CD8-positive, alpha-beta memory T cell (primary cell): ENCODE measurements at regions not wholly inside any gene's neighbourhood (a gene's known extent, or its start where the extent isn't known, plus 50 kb on each side); places are given as distances from the start of the nearest gene placed in this dataset.
"Not testable (repeated sequence)": the region's sequence is repeated elsewhere in the genome, so short reads cannot be mapped to it uniquely, and the experiment has no call there.

ENCODE experiments used
- CTCF ChIA-PET: fragments of 350-600 bp; sonication (Branson Sonifier 250); formaldehyde crosslinking; loops from one replicate; lab custom pipeline; 2021; ENCODE audit warnings: antibody characterized with exemption; lab: Charles Lee
- POLR2A ChIA-PET: fragments of 350-600 bp; sonication (Branson Sonifier 250); formaldehyde crosslinking; loops from one replicate; lab custom pipeline; 2021; ENCODE audit warnings: antibody characterized with exemption; lab: Charles Lee
- DNase-seq, 5 donors: peaks; one replicate each; pipeline versions ENCODE4 v3.0.0 to v3.0.0-alpha.2; 2020 to 2022; ENCODE audit warnings: mixed read lengths in 1 of 5
- H3K27ac ChIP-seq: one replicate; pipeline ENCODE4 v1.7.0; 2013; ENCODE audit warnings: low read depth, mild to moderate bottlenecking, low read length, moderate library complexity
- H3K27me3 ChIP-seq: 2 replicates; pipeline ENCODE4 v1.7.0; 2013; ENCODE audit warnings: low read length, mild to moderate bottlenecking; ENCODE audit not compliant: insufficient read depth, poor library complexity, severe bottlenecking
- H3K36me3 ChIP-seq: 2 replicates; pipeline ENCODE4 v1.7.0; 2013; ENCODE audit warnings: mild to moderate bottlenecking, low read length, moderate library complexity; ENCODE audit not compliant: insufficient read depth
- H3K4me1 ChIP-seq: 2 replicates; pipeline ENCODE4 v1.7.0; 2013; ENCODE audit warnings: mild to moderate bottlenecking, low read length, moderate library complexity; ENCODE audit not compliant: insufficient read depth
- H3K4me3 ChIP-seq: 2 replicates; pipeline ENCODE4 v1.7.0; 2013; ENCODE audit warnings: mild to moderate bottlenecking, low read length
- H3K9me3 ChIP-seq: 2 replicates; pipeline ENCODE4 v1.7.0; 2013; ENCODE audit warnings: mild to moderate bottlenecking, low read length
- H3K27ac Mint-ChIP-seq, 8 donors: one replicate each; pipeline ENCODE4 v1.8.0; 2020 to 2021; ENCODE audit warnings: mixed read lengths in 8 of 8, mild to moderate bottlenecking in 6 of 8, inconsistent platforms in 3 of 8, moderate library complexity in 3 of 8
- H3K27me3 Mint-ChIP-seq, 2 donors: one replicate each; pipeline ENCODE4 v1.8.0; 2020 to 2021; ENCODE audit warnings: mixed read lengths in 2 of 2, mild to moderate bottlenecking in 1 of 2, moderate library complexity in 1 of 2
- H3K36me3 Mint-ChIP-seq, 3 donors: one replicate each; pipeline ENCODE4 v1.8.0; 2020 to 2021; ENCODE audit warnings: mixed read lengths in 3 of 3, inconsistent platforms in 1 of 3, mild to moderate bottlenecking in 1 of 3
- H3K4me1 Mint-ChIP-seq, 3 donors: one replicate each; pipeline ENCODE4 v1.8.0; 2020 to 2021; ENCODE audit warnings: mixed read lengths in 3 of 3, inconsistent platforms in 1 of 3, mild to moderate bottlenecking in 1 of 3
- H3K4me3 Mint-ChIP-seq, 7 donors: one replicate each; pipeline ENCODE4 v1.8.0; 2020 to 2021; ENCODE audit warnings: mixed read lengths in 7 of 7, mild to moderate bottlenecking in 6 of 7, moderate library complexity in 4 of 7, inconsistent platforms in 2 of 7
- H3K9me3 Mint-ChIP-seq, 5 donors: one replicate each; pipeline ENCODE4 v1.8.0; 2020 to 2022; ENCODE audit warnings: mixed read lengths in 5 of 5, mild to moderate bottlenecking in 3 of 5, moderate library complexity in 2 of 5, inconsistent platforms in 1 of 5

GRCh38 chr5:164518741-164519080 is 1013.3 kb downstream of the MAT2B start:
- H3K36me3 Mint-ChIP-seq: peaks cover 0 to 1% (median 0%) of the 10 kb centered on the region in 3 donors
- CTCF ChIA-PET: no interaction called here

GRCh38 chr5:164532235-164532900 is 1026.9 kb downstream of the MAT2B start:
- Mint-ChIP-seq H3K27me3 (no peaks in the 10 kb centered on the region), H3K36me3 (no peaks in the 10 kb centered on the region), H3K4me3 (no peak overlapping the region), H3K9me3 (peaks cover 0 to 20% (median 2%) of the 10 kb centered on the region in 5 donors), H3K27ac (no peak overlapping the region), H3K4me1 (no peaks in the 10 kb centered on the region)
- no peaks in the 10 kb centered on the region for H3K36me3 ChIP-seq
- ChIA-PET CTCF (no interaction called here), POLR2A (no interaction called here)
- no peak for DNase-seq
- no peaks in the 10 kb centered on the region for H3K27me3 ChIP-seq
- no peaks in the 10 kb centered on the region for H3K9me3 ChIP-seq
- no peaks in the 10 kb centered on the region for H3K4me1 ChIP-seq
- H3K4me3 ChIP-seq: no peak overlapping the region
- no peak overlapping the region for H3K27ac ChIP-seq

More at GRCh38 chr5:164518741-164519080, 1013.3 kb downstream of the MAT2B start:
- Mint-ChIP-seq H3K4me3 (no peak overlapping the region), H3K9me3 (peaks cover 0 to 18% (median 5%) of the 10 kb centered on the region in 5 donors), H3K27ac (no peak overlapping the region), H3K27me3 (peaks cover 0 to 2% of the 10 kb centered on the region in 2 donors), H3K4me1 (no peaks in the 10 kb centered on the region)
- POLR2A ChIA-PET: no interaction called here
- Histone ChIP-seq H3K9me3 (no peaks in the 10 kb centered on the region), H3K27me3 (no peaks in the 10 kb centered on the region), H3K4me1 (no peaks in the 10 kb centered on the region), H3K27ac (no peak overlapping the region), H3K4me3 (no peak overlapping the region), H3K36me3 (no peaks in the 10 kb centered on the region)
- no peak for DNase-seq

DNA sequence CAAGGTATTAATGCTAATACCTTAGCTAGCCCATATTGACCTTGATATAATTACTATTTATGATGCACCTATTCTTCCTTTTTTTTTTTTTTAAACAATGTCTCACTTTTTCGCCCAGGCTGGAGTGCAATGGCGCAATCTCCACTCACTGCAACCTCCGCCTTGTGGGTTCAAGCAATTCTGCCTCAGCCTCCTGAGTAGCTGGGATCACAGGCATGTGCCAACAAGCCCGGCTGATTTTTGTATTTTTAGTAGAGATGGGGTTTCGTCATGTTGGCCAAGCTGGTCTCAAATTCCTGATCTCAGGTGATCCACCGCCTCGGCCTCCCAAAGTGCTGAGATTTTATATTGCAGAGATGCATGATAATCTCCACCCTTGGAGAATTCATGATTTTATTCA is 1028.0 kb downstream of the MAT2B start:
- H3K9me3 ChIP-seq, H3K36me3 ChIP-seq, H3K4me1 ChIP-seq, H3K4me1 Mint-ChIP-seq, POLR2A ChIA-PET, H3K4me3 ChIP-seq, DNase-seq, H3K27ac ChIP-seq, CTCF ChIA-PET, H3K27me3 Mint-ChIP-seq, H3K4me3 Mint-ChIP-seq, H3K36me3 Mint-ChIP-seq, H3K27ac Mint-ChIP-seq, H3K27me3 ChIP-seq: not testable (repeated sequence)
- H3K9me3 Mint-ChIP-seq: peaks cover 0 to 20% (median 2%) of the 10 kb centered on the region in 5 donors

- Histone ChIP-seq H3K27me3 (no peaks in the 10 kb centered on the region), H3K36me3 (no peaks in the 10 kb centered on the region), H3K9me3 (no peaks in the 10 kb centered on the region), H3K27ac (no peak overlapping the region), H3K4me3 (no peak overlapping the region), H3K4me1 (no peaks in the 10 kb centered on the region)
- ChIA-PET CTCF (no interaction called here), POLR2A (no interaction called here)
- Mint-ChIP-seq H3K4me3 (no peak overlapping the region), H3K36me3 (no peaks in the 10 kb centered on the region), H3K4me1 (no peaks in the 10 kb centered on the region), H3K9me3 (peaks cover 0 to 13% (median 2%) of the 10 kb centered on the region in 5 donors), H3K27me3 (no peaks in the 10 kb centered on the region), H3K27ac (no peak overlapping the region)
- DNase-seq: no peak
Observed at GRCh38 chr5:164540174-164540573, 1034.8 kb downstream of the MAT2B start.

DNA sequence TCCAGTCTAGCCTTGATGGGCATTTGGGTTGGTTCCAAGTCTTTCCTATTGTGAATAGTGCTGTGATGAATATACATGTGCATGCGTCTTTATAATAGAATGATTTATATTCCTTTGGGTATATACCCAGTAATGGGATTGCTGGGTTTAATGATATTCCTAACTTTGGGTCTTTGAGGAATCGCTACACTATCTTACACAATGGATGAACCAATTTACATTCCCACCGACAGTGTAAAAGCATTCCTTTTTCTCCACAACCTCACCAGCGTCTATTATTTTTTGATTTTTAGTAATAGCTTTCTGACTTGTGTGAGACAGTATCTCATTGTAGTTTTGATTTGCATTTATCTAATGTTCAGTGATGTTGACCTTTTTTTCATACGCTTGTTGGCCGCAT is 1040.1 kb downstream of the MAT2B start:
- H3K4me1 Mint-ChIP-seq: no peaks in the 10 kb centered on the region
- CTCF ChIA-PET: no interaction called here

GRCh38 chr5:164553851-164554250 is 1048.4 kb downstream of the MAT2B start:
- DNase-seq: no peak
- peaks cover 0 to 14% (median 0%) of the 10 kb centered on the region in 5 donors for H3K9me3 Mint-ChIP-seq
- POLR2A ChIA-PET: no interaction called here

More for the DNA sequence above, 1040.1 kb downstream of the MAT2B start:
- H3K36me3 ChIP-seq: no peaks in the 10 kb centered on the region
- Mint-ChIP-seq H3K27me3 (no peaks in the 10 kb centered on the region), H3K9me3 (peaks cover 0 to 20% (median 8%) of the 10 kb centered on the region in 5 donors), H3K27ac (no peak overlapping the region), H3K4me3 (no peak overlapping the region), H3K36me3 (no peaks in the 10 kb centered on the region)
- H3K9me3 ChIP-seq: no peaks in the 10 kb centered on the region
- no peak overlapping the region for H3K27ac ChIP-seq
- no peaks in the 10 kb centered on the region for H3K4me1 ChIP-seq
- POLR2A ChIA-PET: no interaction called here
- no peak overlapping the region for H3K4me3 ChIP-seq
- no peak for DNase-seq
- H3K27me3 ChIP-seq: no peaks in the 10 kb centered on the region

DNA sequence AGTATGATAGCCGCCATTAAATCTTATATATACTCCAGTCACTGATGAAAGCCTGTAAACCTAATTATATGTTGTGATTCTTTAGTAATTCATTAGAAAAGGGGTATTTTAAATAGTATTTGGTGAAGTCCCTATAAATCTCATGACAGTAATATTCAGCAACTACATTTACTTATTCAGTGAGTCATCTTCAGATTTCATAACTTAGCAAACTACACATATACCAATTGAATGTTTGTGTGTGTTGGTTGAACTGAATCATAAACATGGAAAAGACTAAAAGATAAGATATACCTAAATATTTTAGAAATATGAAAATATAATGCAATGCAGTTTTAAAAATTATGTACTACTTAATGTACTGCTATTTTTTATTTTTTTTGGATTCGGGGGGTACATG is 1050.4 kb downstream of the MAT2B start:
- Mint-ChIP-seq H3K36me3 (no peaks in the 10 kb centered on the region), H3K4me1 (no peaks in the 10 kb centered on the region), H3K27ac (no peak overlapping the region), H3K9me3 (peaks cover 0 to 19% (median 0%) of the 10 kb centered on the region in 5 donors), H3K27me3 (no peaks in the 10 kb centered on the region), H3K4me3 (no peak overlapping the region)
- H3K27ac ChIP-seq: no peak overlapping the region
- no peaks in the 10 kb centered on the region for H3K27me3 ChIP-seq
- no peaks in the 10 kb centered on the region for H3K4me1 ChIP-seq
- CTCF ChIA-PET: no interaction called here
- POLR2A ChIA-PET: no interaction called here
- no peak overlapping the region for H3K4me3 ChIP-seq
- H3K9me3 ChIP-seq: no peaks in the 10 kb centered on the region
- DNase-seq: no peak
- H3K36me3 ChIP-seq: no peaks in the 10 kb centered on the region

More at GRCh38 chr5:164553851-164554250, 1048.4 kb downstream of the MAT2B start:
- Mint-ChIP-seq H3K27me3 (no peaks in the 10 kb centered on the region), H3K27ac (no peak overlapping the region), H3K4me3 (no peak overlapping the region), H3K36me3 (no peaks in the 10 kb centered on the region), H3K4me1 (no peaks in the 10 kb centered on the region)
- Histone ChIP-seq H3K27me3 (no peaks in the 10 kb centered on the region), H3K27ac (no peak overlapping the region), H3K4me3 (no peak overlapping the region), H3K4me1 (no peaks in the 10 kb centered on the region), H3K9me3 (no peaks in the 10 kb centered on the region), H3K36me3 (no peaks in the 10 kb centered on the region)
- CTCF ChIA-PET: no interaction called here

- ChIA-PET CTCF (no interaction called here), POLR2A (no interaction called here)
- no peak overlapping the region for H3K27ac Mint-ChIP-seq
- Histone ChIP-seq H3K4me1 (no peaks in the 10 kb centered on the region), H3K36me3 (no peaks in the 10 kb centered on the region), H3K9me3 (no peaks in the 10 kb centered on the region), H3K4me3 (no peak overlapping the region), H3K27me3 (no peaks in the 10 kb centered on the region), H3K27ac (no peak overlapping the region)
- no peaks in the 10 kb centered on the region for H3K4me1 Mint-ChIP-seq
- H3K27me3 Mint-ChIP-seq: no peaks in the 10 kb centered on the region
- H3K36me3 Mint-ChIP-seq: no peaks in the 10 kb centered on the region
- no peak for DNase-seq
- H3K4me3 Mint-ChIP-seq: no peak overlapping the region
- H3K9me3 Mint-ChIP-seq: peaks cover 0 to 21% (median 0%) of the 10 kb centered on the region in 5 donors
Observed at GRCh38 chr5:164560216-164560615, 1054.8 kb downstream of the MAT2B start.
